CD4-positive, alpha-beta T cell treated with Interleukin-10 for 1 hour (primary cell): ENCODE measurements at regions not wholly inside any gene's neighbourhood (a gene's known extent, or its start where the extent isn't known, plus 50 kb on each side); places are given as distances from the start of the nearest gene placed in this dataset.
"Not testable (repeated sequence)": the region's sequence is repeated elsewhere in the genome, so short reads cannot be mapped to it uniquely, and the experiment has no call there.

Source experiments
- DNase-seq: peaks from one replicate; pipeline ENCODE4 v3.0.0-alpha.2; 2020

DNA sequence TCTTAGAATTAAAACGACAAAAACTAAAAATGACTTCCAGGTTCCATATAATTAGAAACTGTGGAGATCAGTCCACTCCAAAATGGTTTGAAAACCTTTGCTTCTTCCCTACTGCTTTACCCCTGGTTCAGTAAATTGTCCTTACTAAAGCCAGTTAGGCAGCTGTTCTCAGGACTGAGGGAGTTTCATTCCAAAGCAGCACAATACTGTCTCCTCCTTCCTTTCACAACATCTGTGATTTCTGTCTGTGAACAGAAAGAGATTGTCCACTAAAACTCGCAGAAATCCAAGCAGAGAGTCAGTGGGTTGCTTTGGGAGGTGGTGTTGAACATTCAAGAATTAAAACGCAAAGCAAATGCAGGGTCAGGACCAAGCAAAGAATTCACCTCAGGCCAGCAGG lies 740.8 kb upstream of the ZNF608 start:
- no peak for DNase-seq

DNA sequence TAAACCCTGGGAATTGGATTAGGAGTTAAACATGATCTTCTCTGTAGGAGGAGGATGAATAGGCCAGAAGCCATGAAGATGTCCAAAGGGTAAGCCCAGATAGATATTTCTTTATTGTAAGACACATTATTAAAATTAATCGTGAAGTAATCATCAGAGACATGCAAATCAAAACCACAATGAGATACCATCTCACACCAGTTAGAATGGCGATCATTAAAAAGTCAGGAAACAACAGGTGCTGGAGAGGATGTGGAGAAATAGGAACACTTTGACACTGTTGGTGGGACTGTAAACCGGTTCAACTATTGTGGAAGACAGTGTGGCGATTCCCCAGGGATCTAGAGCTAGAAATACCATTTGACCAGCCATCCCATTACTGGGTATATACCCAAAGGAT lies 741.2 kb upstream of the ZNF608 start:
- not testable (repeated sequence) for DNase-seq

DNA sequence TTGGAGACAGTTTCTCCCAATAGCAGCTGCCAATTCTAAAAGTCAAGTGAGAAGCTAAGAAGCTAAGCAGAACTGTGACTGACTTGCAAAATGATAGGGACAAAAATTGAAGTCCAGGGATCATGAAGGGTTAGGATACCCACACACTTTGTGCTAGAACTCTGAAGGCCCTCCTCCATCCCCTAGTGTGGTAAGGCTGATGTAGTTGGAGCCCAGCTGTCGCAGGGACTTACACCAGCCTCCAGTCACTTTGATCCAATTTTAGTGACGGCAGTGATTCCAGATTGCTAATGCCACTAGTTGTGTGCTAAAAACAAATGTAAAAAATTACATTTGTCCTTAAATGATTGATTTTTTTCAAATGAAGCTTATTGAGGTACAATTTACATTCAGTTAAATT lies 742.7 kb upstream of the ZNF608 start:
- no peak for DNase-seq

DNA sequence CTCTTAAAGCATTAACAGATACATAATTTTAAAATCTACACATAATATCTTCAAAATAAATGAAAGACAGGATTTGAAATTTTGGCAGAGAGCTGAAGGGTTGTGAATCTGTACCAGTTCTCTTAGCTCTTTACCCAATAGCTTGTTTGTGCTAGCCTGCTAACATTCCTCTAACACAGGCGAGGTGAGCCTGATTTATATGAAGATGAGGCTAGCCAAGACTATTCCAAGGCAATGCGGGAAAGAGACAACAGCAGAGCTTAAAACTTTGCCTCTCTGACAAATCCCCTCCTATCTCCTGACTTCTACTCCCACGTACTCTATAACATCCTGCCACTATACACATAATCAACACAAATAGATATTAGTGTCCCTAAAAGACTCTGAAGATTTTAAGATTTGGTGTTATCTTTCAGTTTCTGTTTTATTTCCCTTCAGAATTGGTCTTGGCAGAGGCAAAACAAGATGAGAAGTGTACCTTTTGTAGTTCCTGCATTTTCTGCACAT lies 745.6 kb upstream of the ZNF608 start:
- DNase-seq, result no peak

DNA sequence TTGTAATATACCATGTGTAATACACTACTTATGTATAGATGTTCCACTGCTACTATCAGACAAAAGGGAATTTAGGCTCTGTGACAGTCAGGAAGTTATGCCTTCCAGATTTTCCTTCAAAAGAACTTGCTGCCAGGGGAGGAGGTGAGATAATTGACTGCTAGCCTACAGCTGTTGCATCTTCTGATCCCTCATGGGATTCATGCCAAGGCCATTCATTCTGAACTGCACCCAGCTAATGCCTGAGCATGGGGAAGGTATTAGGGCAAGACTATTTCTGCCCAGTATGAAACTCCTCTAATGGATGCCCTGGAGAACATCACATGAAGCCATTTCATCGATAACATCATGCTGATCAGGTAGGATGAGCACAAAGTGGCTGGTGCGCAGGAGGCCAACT lies 746.5 kb upstream of the ZNF608 start:
- no peak for DNase-seq

DNA sequence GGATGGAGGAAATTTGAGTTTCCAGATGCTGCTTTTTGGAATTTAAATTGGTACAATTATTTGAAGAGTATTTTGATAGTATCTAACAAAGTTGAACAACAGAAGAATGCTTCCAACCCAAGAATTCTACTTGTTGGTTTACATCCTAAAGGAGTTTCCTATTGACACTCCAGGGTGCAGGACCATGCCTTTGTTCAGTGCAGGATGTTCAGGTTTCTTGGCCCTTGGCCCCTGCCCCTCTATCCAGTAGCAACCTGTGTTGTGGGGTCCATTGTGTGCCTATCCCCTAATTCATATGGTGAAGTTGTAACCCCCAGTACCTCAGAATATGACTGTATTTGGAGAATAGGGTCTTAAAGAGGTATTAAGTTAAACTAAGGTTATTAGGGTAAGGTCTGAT lies 750.0 kb upstream of the ZNF608 start:
- DNase-seq, result no peak

DNA sequence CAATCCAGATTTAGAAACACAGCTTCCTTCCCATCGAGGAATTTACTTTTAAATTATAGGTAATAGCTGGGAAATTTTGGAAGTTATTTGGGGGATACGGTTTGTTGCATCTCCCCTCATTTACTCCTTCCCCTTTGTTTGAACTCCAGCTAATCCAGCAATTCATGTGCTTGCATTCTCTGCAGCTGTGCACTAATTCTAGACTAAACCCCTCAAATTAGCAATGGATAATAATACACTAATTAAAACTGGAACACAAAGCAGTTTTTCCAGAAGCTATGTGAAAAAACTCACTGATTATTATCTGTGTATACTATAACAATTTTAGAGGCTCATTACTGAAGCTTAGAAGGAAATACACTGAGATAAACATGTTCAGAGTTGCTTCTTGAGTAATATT lies 751.2 kb upstream of the ZNF608 start:
- DNase-seq, result no peak

DNA sequence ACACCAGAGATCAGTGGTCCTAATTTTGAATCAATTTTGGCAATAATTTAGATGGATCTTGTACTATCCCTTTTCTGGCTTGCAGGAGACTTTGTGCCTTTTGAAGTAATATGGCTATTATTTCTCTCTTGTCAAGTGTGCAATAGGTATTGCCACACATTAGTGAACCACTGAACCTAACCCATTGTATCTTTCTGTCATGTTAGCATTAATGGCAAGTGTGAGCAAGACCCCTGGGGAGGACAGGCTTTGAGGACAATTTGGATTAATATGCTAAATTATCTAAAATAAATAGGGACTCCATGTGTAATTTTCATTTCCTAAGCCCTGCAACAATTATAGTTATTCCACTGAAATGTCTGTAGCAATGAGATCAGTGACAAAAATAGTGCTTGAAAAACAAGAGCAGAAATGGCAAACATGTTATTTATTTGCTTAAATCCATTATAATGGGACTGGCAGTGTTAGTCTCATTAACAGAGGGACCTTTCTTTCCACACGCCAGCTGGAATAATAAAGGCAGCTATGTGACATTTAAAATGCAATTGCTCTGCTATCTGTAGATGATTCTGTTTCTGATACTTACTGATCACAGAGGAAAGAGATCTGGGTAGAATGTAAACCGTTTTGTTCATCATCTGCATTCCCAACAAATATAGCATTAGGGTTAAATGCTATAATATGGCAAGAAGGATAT lies 753.3 kb upstream of the ZNF608 start:
- no peak for DNase-seq

DNA sequence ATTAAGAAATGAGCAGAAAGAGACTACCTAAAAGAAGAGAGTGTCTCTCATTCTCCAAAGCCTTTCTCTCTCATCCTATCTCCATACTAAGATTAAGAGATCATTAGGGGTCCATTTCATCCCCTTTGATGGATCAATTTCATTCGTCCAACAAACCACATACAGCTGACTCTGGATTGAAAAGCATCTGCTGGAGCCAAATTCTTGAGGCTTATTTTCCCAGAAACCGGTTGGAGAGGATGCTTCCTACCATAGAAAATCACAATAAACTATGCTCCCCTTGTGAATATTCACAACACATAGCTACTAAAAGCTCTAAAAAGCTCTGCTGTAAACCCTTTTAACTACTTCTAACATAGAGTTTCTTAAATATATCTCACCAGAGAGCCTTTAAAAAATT lies 755.0 kb upstream of the ZNF608 start:
- no peak for DNase-seq

DNA sequence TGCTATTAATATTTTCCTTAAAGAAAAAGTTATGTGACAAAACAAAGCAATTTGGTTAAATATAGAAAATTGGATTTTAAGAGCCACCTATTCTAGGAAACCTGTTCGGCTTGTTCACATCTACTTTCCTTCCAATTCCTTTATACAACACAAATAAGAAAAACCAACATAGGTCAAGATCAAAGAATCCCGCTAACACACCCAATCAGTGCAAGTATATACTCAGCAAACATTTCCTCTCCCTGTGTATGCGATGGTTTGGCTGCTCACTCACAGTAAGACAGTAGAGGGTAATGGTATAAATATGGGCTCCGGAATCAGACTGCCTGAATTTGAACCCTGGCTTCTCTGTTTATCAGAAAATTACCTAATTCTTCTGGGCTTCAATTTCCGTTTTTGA lies 757.5 kb upstream of the ZNF608 start:
- no peak for DNase-seq

DNA sequence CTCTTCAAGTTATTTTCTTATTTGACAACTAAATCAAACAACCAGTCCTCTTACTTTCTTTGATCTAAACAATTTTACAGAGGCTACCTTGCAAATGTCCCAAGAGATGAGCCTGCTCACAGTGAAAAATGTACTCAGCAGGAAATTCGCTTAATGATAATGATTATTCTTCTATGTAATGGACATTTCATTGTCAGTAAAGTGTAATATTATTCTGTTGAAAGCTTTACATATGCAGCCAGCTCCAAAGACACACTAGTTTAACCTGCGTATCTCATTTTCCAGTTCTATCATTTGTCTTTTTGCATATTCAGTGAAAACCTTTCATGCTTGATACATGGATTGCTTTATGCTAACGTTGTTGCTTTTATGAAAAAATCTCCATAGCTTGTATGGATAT lies 758.7 kb upstream of the ZNF608 start:
- no peak for DNase-seq

DNA sequence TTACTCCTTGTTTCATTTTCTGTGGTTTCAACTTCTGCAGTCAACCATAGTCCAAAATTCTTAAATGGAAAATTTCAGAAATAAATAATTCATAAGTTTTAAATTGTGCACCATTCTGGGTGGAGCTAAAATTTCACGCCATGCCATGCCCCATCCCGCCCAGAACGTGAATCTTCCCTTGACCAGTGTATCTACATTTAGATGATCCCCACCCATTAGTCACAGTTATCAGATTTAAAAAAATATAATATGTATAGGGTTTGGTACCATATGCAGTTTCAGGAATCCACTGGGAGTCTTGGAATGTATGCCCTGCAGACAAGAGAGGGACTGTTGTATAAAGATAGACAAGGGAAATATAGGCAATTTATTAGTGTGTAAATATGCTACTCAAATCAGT lies 759.7 kb upstream of the ZNF608 start:
- DNase-seq, result no peak

DNA sequence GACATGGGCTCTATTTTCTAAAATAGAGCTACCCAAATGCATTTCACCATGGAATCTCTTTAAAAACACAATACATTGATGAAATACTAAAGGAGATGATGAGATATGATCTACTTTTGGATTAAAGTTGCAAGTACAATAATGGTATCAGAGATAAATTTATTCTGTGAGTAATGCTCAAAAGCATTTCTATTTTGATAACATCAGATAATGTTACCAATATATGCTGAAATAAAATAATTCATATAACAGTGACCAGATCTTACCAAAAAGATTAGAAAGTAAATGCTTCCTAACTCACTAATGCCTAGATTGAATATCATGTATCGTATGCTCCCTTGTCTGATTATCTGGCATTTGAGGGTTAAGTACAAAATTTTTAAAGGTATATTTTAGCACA lies 761.8 kb upstream of the ZNF608 start:
- DNase-seq, result no peak

DNA sequence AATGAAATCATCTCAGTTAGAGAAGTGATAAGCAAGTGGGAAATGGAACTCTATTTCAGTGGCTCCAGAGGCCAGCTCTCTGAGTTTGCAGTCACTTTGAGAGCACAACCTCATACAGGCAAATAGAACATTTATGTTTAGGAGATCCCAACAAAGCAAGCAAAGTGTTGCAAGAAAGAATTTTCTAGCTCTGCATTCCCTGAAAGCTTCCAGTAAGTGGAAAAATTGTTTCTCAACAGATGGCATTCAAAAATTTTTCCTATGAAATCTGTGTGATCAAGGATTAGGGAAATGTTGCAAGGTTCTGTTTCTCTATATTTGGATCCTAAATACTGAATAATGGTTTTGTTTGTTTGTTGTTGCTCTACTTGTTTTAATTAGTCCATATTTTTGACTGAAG lies 764.2 kb upstream of the ZNF608 start:
- no peak for DNase-seq

DNA sequence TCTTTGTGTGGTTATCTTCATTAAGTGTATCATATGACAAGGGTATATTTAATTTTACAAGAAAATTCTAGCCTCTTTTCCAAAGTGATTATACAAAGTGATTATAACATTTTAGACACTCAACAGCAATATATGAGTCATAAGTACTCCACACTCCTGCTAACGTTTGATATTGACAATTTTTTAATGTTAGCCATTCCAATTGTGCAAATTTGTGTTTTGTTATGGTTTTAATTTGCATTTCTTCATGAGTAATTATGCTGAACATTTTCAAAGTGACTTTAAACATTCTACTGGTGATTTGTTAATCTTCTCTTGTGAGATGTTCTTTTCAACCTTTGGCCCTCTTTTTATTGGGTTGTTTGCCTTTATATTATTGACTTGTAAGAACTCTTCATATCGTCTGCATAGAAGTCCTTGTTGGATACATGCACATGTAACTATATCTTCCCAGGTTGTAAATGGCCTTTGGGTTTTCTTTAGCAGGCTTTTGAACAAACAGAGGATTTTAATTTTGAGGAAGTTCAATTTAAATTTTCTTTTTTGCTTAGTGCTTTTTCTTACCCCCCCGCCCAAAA lies 771.6 kb upstream of the ZNF608 start:
- no peak for DNase-seq

DNA sequence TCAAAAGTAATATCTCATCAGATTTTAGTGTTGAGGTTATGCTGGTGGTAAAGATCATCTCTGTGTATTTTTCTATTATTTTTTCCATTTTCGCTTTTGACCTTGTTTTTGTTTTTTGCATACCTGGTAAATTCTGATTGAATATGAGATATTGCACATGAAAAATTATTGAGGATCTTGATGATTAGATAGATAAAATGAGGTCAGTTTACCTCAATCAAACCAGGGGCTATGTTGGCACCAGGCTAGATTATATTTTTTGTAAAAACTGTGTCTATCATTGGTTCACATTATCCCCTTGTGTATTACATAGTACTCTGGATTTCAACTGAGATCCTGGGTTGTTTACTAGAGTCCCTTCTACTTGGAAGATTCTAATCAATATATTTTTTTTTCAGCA lies 774.9 kb upstream of the ZNF608 start:
- no peak for DNase-seq

DNA sequence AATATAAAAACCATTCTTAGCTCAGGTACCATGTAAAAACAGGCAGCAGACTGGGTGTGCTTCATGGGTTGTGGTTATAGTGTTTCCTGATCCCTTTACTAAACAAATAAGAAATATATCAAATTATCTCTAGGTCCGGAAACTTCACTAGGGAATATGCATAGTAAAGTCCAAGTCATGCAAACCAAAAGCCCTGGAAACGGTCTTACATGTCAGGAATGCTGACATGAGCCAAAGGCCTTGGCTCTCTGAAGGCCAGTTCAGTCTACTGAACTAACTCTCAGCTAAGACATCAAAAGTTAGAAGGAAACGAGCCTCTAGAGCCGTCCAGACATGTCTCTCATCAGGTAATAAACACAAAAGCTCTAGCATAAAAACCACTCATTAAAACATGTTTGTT lies 778.9 kb upstream of the ZNF608 start:
- no peak for DNase-seq

DNA sequence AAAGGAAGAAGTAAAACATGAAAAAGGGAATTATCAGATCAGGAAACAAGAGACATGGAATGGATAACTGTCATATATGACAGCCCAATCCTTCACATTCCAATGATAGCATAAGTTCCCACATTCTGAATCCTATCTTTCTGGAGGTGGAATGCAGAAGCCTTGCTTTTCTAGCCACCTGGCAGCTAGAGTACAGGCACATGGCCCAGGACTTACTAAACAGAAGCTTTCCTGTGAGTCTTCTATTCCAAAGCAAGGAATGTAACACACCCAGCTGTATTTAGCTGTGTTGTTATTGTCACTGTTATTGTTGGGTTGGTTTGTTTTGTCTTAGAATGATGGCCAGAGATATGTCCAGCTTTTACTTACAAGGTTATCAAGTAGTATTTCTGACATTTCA lies 780.5 kb upstream of the ZNF608 start:
- no peak for DNase-seq

DNA sequence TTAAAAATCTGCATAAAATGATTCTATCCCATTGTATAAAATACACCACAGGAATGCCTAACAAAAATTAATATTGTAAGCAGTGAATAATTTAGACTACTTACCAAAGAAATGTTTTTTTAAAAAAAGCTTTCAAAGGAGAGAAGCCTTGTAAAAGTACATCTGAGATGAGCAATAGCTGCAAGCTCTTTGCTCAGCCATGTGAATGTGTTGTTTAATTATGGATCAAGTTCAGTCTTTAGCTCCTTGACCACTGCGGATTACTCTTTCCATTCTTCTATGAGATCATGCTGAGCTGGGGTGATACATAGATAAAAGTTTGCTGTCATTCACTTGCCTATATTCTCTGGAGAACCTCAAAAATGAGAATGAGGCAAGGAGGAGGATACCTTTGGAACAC lies 782.4 kb upstream of the ZNF608 start:
- DNase-seq, result no peak

DNA sequence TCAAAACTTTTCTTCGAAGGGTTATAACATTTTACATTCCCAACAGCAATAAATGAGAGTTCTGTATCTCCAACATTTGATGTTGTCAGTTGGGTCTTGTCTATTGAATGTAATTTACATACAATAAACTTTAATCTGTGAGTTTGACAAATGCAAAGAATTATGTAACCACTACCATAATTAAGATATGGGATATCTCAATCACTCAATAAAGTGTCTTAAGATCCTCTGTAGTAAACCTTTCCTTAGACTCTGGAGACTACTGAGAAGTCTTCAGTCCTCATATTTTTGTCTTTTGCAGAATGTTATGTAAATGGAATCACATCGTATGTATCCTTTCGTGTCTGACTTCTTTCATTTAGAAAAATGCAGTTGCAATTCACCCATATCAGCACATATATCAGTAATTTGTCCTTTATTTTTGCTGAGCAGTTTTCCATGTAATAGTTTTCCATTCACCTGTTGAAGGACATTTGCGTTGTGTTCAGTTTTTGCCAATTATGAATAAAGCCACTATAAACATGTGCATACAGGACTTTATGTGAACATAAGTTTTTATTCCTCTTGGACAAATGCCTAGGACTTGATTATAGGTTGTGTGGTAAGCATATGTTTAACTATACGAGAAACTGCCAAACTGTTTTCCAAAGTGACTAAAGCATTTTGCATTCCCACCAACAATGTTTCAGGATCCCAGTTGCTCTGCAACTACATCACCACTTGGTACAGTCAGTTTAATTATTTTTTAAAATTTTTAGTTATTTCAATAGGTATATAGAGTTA lies 784.6 kb upstream of the ZNF608 start:
- no peak for DNase-seq

DNA sequence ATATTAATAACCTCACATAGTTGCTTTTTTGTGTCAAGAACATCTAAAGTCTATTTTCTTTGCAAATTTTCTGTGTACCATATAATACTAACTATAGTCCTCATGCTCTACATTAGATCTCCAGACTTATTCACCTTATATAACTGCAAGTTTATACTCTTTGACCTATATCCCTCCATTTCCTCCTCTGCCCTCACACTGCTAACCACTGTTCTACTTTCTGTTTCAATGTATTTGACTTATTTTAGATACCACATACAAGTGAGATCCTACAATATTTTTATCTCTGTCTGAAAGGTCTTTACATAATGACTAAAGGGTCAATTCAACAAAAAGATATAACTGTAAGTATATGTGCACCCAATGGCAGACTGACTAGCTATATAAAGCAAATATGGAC lies 789.7 kb upstream of the ZNF608 start:
- no peak for DNase-seq

DNA sequence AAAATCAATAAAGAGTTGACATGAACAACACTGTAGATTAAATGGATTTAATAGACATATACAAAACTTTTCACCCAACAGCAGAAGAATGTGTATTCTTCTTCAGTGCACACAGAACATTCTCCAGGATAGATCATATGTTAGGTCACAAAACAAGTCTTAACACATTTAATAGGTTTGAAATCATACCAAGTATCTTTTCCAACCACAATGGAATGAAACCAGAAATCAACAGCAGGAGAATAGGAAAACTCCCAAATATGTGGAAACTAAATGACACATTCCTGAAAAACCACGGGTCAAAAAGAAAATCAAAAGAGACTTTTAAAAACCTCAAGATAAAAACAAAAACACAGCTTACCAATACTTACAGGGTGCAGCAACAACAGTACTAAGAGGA lies 790.1 kb upstream of the ZNF608 start:
- no peak for DNase-seq

DNA sequence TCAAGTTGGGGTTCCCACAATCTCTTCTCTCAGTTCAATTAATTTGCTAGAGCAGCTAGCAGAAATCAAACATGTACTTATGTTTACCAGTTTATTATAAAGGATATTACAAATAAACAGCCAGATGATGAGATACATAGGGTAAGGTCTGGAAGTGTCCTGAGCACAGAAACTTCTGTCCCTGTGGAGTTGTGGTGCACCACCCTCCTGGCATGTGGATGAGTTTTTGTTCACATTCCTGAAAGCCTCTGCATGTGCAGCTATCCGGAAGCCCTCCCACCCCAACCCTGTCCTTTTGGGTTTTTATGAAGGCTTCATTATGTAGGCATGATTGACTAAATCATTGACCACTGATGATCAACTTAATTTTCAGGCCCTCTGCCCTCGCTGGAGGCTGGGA lies 791.2 kb upstream of the ZNF608 start:
- no peak for DNase-seq

DNA sequence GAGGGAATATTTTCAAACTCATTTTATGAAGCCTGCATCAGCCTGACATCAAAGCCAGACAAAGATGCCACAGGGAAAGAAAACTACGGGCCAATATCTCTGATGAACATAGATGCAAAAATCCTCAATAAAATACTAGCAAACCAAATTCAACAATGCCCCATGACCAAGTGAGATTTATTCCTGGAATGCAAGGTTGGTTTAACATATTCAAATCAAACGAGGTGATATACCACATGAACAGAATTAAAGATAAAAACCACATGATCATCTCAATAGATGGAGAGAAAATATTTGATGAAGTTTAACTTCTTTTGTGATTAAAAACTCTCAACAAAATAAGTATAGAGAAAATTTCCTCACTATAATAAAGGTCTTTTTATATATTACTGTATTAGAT lies 792.0 kb upstream of the ZNF608 start:
- no peak for DNase-seq
